ENCODE measurements at regions not wholly inside any gene's neighbourhood (a gene's known extent, or its start where the extent isn't known, plus 50 kb on each side); places are given as distances from the start of the nearest gene placed in this dataset.

DNA sequence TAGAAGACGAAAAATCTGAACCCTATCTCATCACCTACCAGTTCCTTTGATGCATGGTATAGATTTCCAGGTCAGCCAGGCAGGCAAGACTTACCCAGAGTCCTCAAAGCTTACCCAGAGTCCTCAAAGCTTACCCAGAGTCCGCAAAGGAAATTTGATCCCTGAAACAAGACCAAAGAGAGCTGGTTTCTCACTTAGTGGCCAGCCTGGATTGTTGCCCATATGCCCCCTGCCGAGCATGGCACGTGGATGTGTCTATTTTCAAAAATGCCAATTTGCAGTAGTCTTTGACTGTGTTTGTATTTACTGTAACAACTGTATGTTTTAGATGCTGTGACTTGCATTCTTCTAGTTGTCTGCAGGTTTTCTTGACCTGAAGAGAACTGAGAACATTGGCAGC, 120.2 kb upstream of the STARD3NL start:
- no peaks in the 10 kb centered on the region for H3K79me2 ChIP-seq (ENCODE audit: control insufficient read depth, insufficient read depth, low read length)

DNA sequence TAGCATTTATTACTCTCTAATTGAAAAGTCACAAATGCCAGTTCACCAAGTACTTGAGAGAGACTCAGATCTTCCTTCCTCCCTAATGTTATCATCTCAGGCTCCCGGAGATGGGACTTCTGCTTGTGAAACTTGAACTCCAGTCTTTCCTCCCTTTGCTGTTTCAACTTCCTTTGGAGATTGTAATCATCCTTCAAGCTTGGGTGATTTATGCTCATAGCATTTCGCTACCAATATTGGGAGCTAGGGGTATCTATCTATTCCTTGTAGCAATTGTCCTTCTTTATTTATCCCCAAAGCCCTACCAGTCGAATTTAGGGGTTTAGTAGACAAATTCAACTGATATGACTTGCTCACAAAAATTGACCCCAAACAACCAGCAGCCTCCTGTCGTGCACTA, 117.9 kb upstream of the STARD3NL start:
- ChIA-PET SMC1A (ENCODE audit: uncharacterized antibody, unreplicated experiment) (interaction anchor here (1.0 to 1.1 kb wide), 2 partner anchors 12 to 47 kb away, joined by 3 read pairs; no protein-coding TSS in a partner anchor), CTCF (interaction anchor here (1.3 to 1.7 kb wide), 2 partner anchors 9 to 13 kb away, joined by 4 read pairs; no protein-coding TSS in a partner anchor), POLR2A (no interaction called here), RAD21 (ENCODE audit: unreplicated experiment) (interaction anchor here (0.6 kb wide), 1 partner anchor 57 kb away, joined by 3 read pairs; no protein-coding TSS in a partner anchor)
- Histone ChIP-seq H3K9ac (ENCODE audit: control insufficient read depth, insufficient read depth, low read length) (no peak overlapping the region), H4K20me1 (ENCODE audit: control insufficient read depth, insufficient read depth) (no peaks in the 10 kb centered on the region; the same call in 1 of the 2 replicates), H3K9me3 (replicated peaks; ENCODE audit: control insufficient read depth, insufficient read depth, low read length) (no peaks in the 10 kb centered on the region), H3K27ac (ENCODE audit: control insufficient read depth, insufficient read depth) (no peak overlapping the region), H2AFZ (ENCODE audit: control insufficient read depth, low read depth, low read length) (no peak overlapping the region), H3K4me1 (ENCODE audit: control insufficient read depth, insufficient read depth, low read length) (no peaks in the 10 kb centered on the region), H3K79me2 (ENCODE audit: control insufficient read depth, insufficient read depth, low read length) (no peaks in the 10 kb centered on the region), H3K4me2 (ENCODE audit: control insufficient read depth, insufficient read depth) (no peak overlapping the region), H3K27me3 (replicated peaks in 1 of 2; ENCODE audit: control insufficient read depth in 2 of 2, insufficient read depth in 2 of 2, low read length in 1 of 2) (no peaks in the 10 kb centered on the region; a peak in 1 of 4 replicates), H3K4me3 (no peak overlapping the region), H3K36me3 (ENCODE audit: control insufficient read depth in 2 of 2, insufficient read depth in 2 of 2, low read length in 1 of 2) (no peaks in the 10 kb centered on the region)
- intact Hi-C loops (cut with micrococcal nuclease; ENCODE audit: unreplicated experiment), result no loop called here
- FAIRE-seq, result no peak
- WGBS (ENCODE audit: insufficient coverage, insufficient replicate concordance, low lambda C conversion rate, missing lambda C conversion rate), result 11% methylated on average over 4 of the region's 4 CpGs
- no TSS peak for BruUV-seq (replicated peaks)
- no peak for DNase-seq (ENCODE audit: low read depth, low spot score)
- in situ Hi-C loops (cut with MboI), result no loop called here
- no peak for ATAC-seq
- TF ChIP-seq, protein P1, sequence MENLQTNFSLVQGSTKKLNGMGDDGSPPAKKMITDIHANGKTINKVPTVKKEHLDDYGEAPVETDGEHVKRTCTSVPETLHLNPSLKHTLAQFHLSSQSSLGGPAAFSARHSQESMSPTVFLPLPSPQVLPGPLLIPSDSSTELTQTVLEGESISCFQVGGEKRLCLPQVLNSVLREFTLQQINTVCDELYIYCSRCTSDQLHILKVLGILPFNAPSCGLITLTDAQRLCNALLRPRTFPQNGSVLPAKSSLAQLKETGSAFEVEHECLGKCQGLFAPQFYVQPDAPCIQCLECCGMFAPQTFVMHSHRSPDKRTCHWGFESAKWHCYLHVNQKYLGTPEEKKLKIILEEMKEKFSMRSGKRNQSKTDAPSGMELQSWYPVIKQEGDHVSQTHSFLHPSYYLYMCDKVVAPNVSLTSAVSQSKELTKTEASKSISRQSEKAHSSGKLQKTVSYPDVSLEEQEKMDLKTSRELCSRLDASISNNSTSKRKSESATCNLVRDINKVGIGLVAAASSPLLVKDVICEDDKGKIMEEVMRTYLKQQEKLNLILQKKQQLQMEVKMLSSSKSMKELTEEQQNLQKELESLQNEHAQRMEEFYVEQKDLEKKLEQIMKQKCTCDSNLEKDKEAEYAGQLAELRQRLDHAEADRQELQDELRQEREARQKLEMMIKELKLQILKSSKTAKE (IDR thresholded peaks at IDR 0.05; ENCODE audit: low read depth, poor library complexity, severe bottlenecking), result no peak
- TF ChIP-seq ZNF217 (IDR thresholded peaks at IDR 0.05) (no peak), EGR1 (IDR thresholded peaks at IDR 0.05; ENCODE audit: borderline replicate concordance in 1 of 2, low read depth in 2 of 2, low read length in 2 of 2) (no peak), NR2C2 (IDR thresholded peaks at IDR 0.05; ENCODE audit: borderline replicate concordance, control insufficient read depth, insufficient read length, low read depth) (no peak), RB1 (IDR thresholded peaks at IDR 0.05; ENCODE audit: borderline replicate concordance) (no peak)
- TF ChIP-seq, protein P2, sequence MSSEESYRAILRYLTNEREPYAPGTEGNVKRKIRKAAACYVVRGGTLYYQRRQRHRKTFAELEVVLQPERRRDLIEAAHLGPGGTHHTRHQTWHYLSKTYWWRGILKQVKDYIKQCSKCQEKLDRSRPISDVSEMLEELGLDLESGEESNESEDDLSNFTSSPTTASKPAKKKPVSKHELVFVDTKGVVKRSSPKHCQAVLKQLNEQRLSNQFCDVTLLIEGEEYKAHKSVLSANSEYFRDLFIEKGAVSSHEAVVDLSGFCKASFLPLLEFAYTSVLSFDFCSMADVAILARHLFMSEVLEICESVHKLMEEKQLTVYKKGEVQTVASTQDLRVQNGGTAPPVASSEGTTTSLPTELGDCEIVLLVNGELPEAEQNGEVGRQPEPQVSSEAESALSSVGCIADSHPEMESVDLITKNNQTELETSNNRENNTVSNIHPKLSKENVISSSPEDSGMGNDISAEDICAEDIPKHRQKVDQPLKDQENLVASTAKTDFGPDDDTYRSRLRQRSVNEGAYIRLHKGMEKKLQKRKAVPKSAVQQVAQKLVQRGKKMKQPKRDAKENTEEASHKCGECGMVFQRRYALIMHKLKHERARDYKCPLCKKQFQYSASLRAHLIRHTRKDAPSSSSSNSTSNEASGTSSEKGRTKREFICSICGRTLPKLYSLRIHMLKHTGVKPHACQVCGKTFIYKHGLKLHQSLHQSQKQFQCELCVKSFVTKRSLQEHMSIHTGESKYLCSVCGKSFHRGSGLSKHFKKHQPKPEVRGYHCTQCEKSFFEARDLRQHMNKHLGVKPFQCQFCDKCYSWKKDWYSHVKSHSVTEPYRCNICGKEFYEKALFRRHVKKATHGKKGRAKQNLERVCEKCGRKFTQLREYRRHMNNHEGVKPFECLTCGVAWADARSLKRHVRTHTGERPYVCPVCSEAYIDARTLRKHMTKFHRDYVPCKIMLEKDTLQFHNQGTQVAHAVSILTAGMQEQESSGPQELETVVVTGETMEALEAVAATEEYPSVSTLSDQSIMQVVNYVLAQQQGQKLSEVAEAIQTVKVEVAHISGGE (CRISPR knock-in tag; IDR thresholded peaks at IDR 0.05), result no peak

More for the DNA sequence above, 120.2 kb upstream of the STARD3NL start:
- Histone ChIP-seq H3K9me3 (replicated peaks; ENCODE audit: control insufficient read depth, insufficient read depth, low read length) (no peaks in the 10 kb centered on the region), H3K4me2 (ENCODE audit: control insufficient read depth, insufficient read depth) (no peak overlapping the region), H3K27ac (ENCODE audit: control insufficient read depth, insufficient read depth) (no peak overlapping the region), H3K9ac (ENCODE audit: control insufficient read depth, insufficient read depth, low read length) (no peak overlapping the region), H3K4me3 (no peak overlapping the region), H2AFZ (ENCODE audit: control insufficient read depth, low read depth, low read length) (no peak overlapping the region), H3K4me1 (ENCODE audit: control insufficient read depth, insufficient read depth, low read length) (no peaks in the 10 kb centered on the region), H3K36me3 (ENCODE audit: control insufficient read depth in 2 of 2, insufficient read depth in 2 of 2, low read length in 1 of 2) (no peaks in the 10 kb centered on the region), H3K27me3 (replicated peaks in 1 of 2; ENCODE audit: control insufficient read depth in 2 of 2, insufficient read depth in 2 of 2, low read length in 1 of 2) (no peaks in the 10 kb centered on the region; a peak in 1 of 4 replicates), H4K20me1 (ENCODE audit: control insufficient read depth, insufficient read depth) (no peaks in the 10 kb centered on the region; the same call in 1 of the 2 replicates)
- POLR2A ChIA-PET, result no interaction called here
- SMC1A ChIA-PET (ENCODE audit: uncharacterized antibody, unreplicated experiment), result interaction anchor here (0.7 to 1.8 kb wide), 3 partner anchors 10 to 22 kb away, joined by 3 to 8 read pairs (median 3); no protein-coding TSS in a partner anchor
- CTCF ChIA-PET, result interaction anchor here (1.0 to 3.1 kb wide), 4 partner anchors 14 to 141 kb away, joined by 3 to 9 read pairs (median 3); partner anchors contain the start of gene SFRP4
- in situ Hi-C loops (cut with MboI), result no loop called here
- RAD21 ChIA-PET (ENCODE audit: unreplicated experiment), result interaction anchor here (2.4 kb wide), 1 partner anchor 140 kb away, joined by 14 read pairs; the partner anchor contains the start of gene SFRP4
- TF ChIP-seq, protein P3, sequence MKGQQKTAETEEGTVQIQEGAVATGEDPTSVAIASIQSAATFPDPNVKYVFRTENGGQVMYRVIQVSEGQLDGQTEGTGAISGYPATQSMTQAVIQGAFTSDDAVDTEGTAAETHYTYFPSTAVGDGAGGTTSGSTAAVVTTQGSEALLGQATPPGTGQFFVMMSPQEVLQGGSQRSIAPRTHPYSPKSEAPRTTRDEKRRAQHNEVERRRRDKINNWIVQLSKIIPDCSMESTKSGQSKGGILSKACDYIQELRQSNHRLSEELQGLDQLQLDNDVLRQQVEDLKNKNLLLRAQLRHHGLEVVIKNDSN (IDR thresholded peaks at IDR 0.05; ENCODE audit: borderline replicate concordance, extremely low read length, insufficient read depth, low read depth, low read length), result no peak
- TF ChIP-seq SMAD5 (IDR thresholded peaks at IDR 0.05; ENCODE audit: low read depth) (no peak), POLR2A (IDR thresholded peaks at IDR 0.05; ENCODE audit: low read depth, low read length) (no peak), SUPT20H (IDR thresholded peaks at IDR 0.05; ENCODE audit: borderline replicate concordance, control insufficient read depth, low read depth, low read length) (no peak), IKZF2 (IDR thresholded peaks at IDR 0.05) (no peak), HDAC6 (IDR thresholded peaks at IDR 0.05; ENCODE audit: unreplicated experiment) (no peak), ESRRA (IDR thresholded peaks at IDR 0.05; ENCODE audit: low read length) (no peak), RCOR1 (conservative IDR thresholded peaks at IDR 0.05; ENCODE audit: low read depth, low read length) (no peak)
- intact Hi-C loops (cut with micrococcal nuclease; ENCODE audit: unreplicated experiment), result no loop called here
- WGBS (ENCODE audit: insufficient coverage, insufficient replicate concordance, low lambda C conversion rate, missing lambda C conversion rate), result 15% methylated on average over 4 of the region's 4 CpGs
- BruUV-seq (replicated peaks), result no TSS peak
- DNase-seq (ENCODE audit: low read depth, low spot score) (no peak), FAIRE-seq (no peak), ATAC-seq (no peak)

Measured in GM12878 (cell line).